HUES6 (cell line): ENCODE measurements at regions not wholly inside any gene's neighbourhood (a gene's known extent, or its start where the extent isn't known, plus 50 kb on each side); places are given as distances from the start of the nearest gene placed in this dataset.

Source experiments
- H3K27ac ChIP-seq: 2 replicates; pipeline ENCODE4 v1.7.0; 2013; ENCODE audit warnings: low read depth, mild to moderate bottlenecking, low read length, inconsistent platforms
- H3K27me3 ChIP-seq: 2 replicates; pipeline ENCODE4 v1.6.1; 2013; ENCODE audit warnings: low read length; ENCODE audit not compliant: control insufficient read depth, insufficient read depth
- H3K36me3 ChIP-seq: 2 replicates; pipeline ENCODE4 v1.6.1; 2013; ENCODE audit warnings: low read length; ENCODE audit not compliant: control insufficient read depth, insufficient read depth
- H3K4me1 ChIP-seq: 2 replicates; pipeline ENCODE4 v1.6.1; 2013; ENCODE audit warnings: low read length; ENCODE audit not compliant: control insufficient read depth, insufficient read depth
- H3K4me3 ChIP-seq: 2 replicates; pipeline ENCODE4 v1.5.1; 2013; ENCODE audit warnings: low read depth, low read length
- H3K9ac ChIP-seq: one replicate; pipeline ENCODE4 v1.6.1; 2013; ENCODE audit warnings: mild to moderate bottlenecking, low read length
- H3K9me3 ChIP-seq: 2 replicates; pipeline ENCODE4 v1.6.1; 2013; ENCODE audit warnings: low read depth, low read length; ENCODE audit not compliant: control insufficient read depth, insufficient read depth

GRCh38 chr1:82268826-82269225 lies 468.1 kb downstream of the ADGRL2 start:
- Histone ChIP-seq H3K4me3 (no peak overlapping the region), H3K9ac (no peak overlapping the region), H3K4me1 (no peaks in the 10 kb centered on the region), H3K36me3 (no peaks in the 10 kb centered on the region), H3K27me3 (no peaks in the 10 kb centered on the region), H3K27ac (no peak overlapping the region), H3K9me3 (0 out of 2 replicates have a peak, but pooled peaks cover 3% of the 10 kb centered on the region)

GRCh38 chr1:82266351-82266750 lies 465.6 kb downstream of the ADGRL2 start:
- no peak overlapping the region for H3K27ac ChIP-seq
- no peak overlapping the region for H3K9ac ChIP-seq
- H3K36me3 ChIP-seq, result no peaks in the 10 kb centered on the region
- H3K4me3 ChIP-seq, result no peak overlapping the region
- H3K27me3 ChIP-seq, result no peaks in the 10 kb centered on the region
- H3K4me1 ChIP-seq, result no peaks in the 10 kb centered on the region
- H3K9me3 ChIP-seq, result 0 out of 2 replicates have a peak, but pooled peaks cover 3% of the 10 kb centered on the region

GRCh38 chr1:82265436-82265835 lies 464.7 kb downstream of the ADGRL2 start:
- Histone ChIP-seq H3K4me3 (no peak overlapping the region), H3K4me1 (no peaks in the 10 kb centered on the region), H3K36me3 (no peaks in the 10 kb centered on the region), H3K27ac (no peak overlapping the region), H3K9ac (no peak overlapping the region), H3K9me3 (no peaks in the 10 kb centered on the region), H3K27me3 (no peaks in the 10 kb centered on the region)

GRCh38 chr1:82264802-82265201 lies 464.1 kb downstream of the ADGRL2 start:
- Histone ChIP-seq H3K27me3 (no peaks in the 10 kb centered on the region), H3K4me3 (no peak overlapping the region), H3K36me3 (no peaks in the 10 kb centered on the region), H3K9ac (no peak overlapping the region), H3K9me3 (no peaks in the 10 kb centered on the region), H3K27ac (no peak overlapping the region), H3K4me1 (no peaks in the 10 kb centered on the region)

- H3K27me3 ChIP-seq, result no peaks in the 10 kb centered on the region
- H3K4me3 ChIP-seq, result no peak overlapping the region
- no peaks in the 10 kb centered on the region for H3K4me1 ChIP-seq
- no peaks in the 10 kb centered on the region for H3K9me3 ChIP-seq
- no peaks in the 10 kb centered on the region for H3K36me3 ChIP-seq
- H3K9ac ChIP-seq, result no peak overlapping the region
- H3K27ac ChIP-seq, result no peak overlapping the region
Observed at GRCh38 chr1:82263396-82263795, 462.7 kb downstream of the ADGRL2 start.

DNA sequence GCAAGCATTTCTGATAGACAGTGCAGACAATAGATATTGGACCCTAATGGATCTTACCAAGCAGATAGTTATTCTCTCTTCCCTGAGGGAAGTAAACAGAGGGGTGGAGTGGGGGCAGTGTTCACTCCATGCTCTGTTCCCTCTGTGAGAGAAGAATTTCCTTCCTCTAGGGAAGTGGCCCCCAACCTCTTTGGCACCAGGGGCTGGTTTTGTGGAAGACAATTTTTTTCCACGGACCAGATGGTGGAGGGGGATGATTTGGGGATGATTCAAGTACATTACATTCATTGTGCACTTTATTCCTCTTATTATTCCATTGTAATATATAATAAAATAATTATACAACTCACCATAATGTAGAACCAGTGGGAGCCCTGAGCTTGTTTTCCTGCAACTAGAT lies 459.9 kb downstream of the ADGRL2 start:
- H3K4me1 ChIP-seq, result no peaks in the 10 kb centered on the region
- no peak overlapping the region for H3K4me3 ChIP-seq
- H3K36me3 ChIP-seq, result no peaks in the 10 kb centered on the region
- H3K27ac ChIP-seq, result no peak overlapping the region
- no peaks in the 10 kb centered on the region for H3K9me3 ChIP-seq
- H3K9ac ChIP-seq, result no peak overlapping the region
- no peaks in the 10 kb centered on the region for H3K27me3 ChIP-seq

GRCh38 chr1:82260051-82260450 lies 459.3 kb downstream of the ADGRL2 start:
- Histone ChIP-seq H3K36me3 (no peaks in the 10 kb centered on the region), H3K27ac (no peak overlapping the region), H3K9ac (no peak overlapping the region)

GRCh38 chr1:82258887-82259286 lies 458.2 kb downstream of the ADGRL2 start:
- Histone ChIP-seq H3K27ac (no peak overlapping the region), H3K9me3 (no peaks in the 10 kb centered on the region), H3K27me3 (no peaks in the 10 kb centered on the region), H3K36me3 (no peaks in the 10 kb centered on the region), H3K4me3 (no peak overlapping the region), H3K4me1 (no peaks in the 10 kb centered on the region), H3K9ac (no peak overlapping the region)

More at GRCh38 chr1:82260051-82260450, 459.3 kb downstream of the ADGRL2 start:
- Histone ChIP-seq H3K9me3 (no peaks in the 10 kb centered on the region), H3K4me1 (no peaks in the 10 kb centered on the region), H3K4me3 (no peak overlapping the region), H3K27me3 (no peaks in the 10 kb centered on the region)

DNA sequence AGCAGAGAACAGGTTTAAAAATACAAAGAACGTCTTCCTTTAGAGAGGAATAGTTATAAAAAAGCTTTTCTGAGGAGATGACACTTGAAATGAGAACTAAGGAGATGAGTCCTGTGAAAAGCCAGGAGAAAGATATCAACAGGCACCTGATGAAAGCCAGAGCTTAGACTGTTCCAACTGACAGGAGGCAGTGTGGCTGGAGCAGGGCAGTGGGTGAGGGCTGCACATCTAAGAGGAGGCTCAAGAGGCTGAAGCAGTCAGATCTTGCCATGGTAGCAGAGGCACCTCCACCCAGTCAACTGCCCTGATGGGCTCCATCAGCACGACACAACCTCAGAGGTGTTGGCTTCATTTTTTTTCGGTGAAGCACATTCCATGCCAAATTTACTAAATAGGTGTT lies 445.3 kb downstream of the ADGRL2 start:
- Histone ChIP-seq H3K27ac (no peak overlapping the region), H3K4me1 (no peaks in the 10 kb centered on the region), H3K27me3 (no peaks in the 10 kb centered on the region), H3K9ac (no peak overlapping the region), H3K36me3 (no peaks in the 10 kb centered on the region), H3K4me3 (no peak overlapping the region), H3K9me3 (peaks cover 10% of the 10 kb centered on the region)

- Histone ChIP-seq H3K4me3 (no peak overlapping the region), H3K9me3 (peaks cover 10% of the 10 kb centered on the region), H3K27ac (no peak overlapping the region), H3K9ac (no peak overlapping the region), H3K27me3 (no peaks in the 10 kb centered on the region), H3K4me1 (no peaks in the 10 kb centered on the region), H3K36me3 (no peaks in the 10 kb centered on the region)
Observed at GRCh38 chr1:82245345-82246014, 444.7 kb downstream of the ADGRL2 start.

- Histone ChIP-seq H3K4me1 (no peaks in the 10 kb centered on the region), H3K9ac (no peak overlapping the region), H3K4me3 (no peak overlapping the region), H3K9me3 (peaks cover 10% of the 10 kb centered on the region), H3K27ac (no peak overlapping the region), H3K36me3 (no peaks in the 10 kb centered on the region), H3K27me3 (no peaks in the 10 kb centered on the region)
Observed at GRCh38 chr1:82240571-82240970, 439.8 kb downstream of the ADGRL2 start.
